ENCODE measurements at regions not wholly inside any gene's neighbourhood (a gene's known extent, or its start where the extent isn't known, plus 50 kb on each side); places are given as distances from the start of the nearest gene placed in this dataset.

- TF ChIP-seq CEBPB (IDR thresholded peaks at IDR 0.05) (no peak), REST (IDR thresholded peaks at IDR 0.05) (no peak), SMC3 (IDR thresholded peaks at IDR 0.05) (no peak), CTCF (IDR thresholded peaks at IDR 0.05) (no peak), BHLHE40 (IDR thresholded peaks at IDR 0.05; ENCODE audit: low read depth, low read length) (no peak), RCOR1 (IDR thresholded peaks at IDR 0.05; ENCODE audit: low read depth, low read length) (no peak), RARB (CRISPR knock-in tag; IDR thresholded peaks at IDR 0.05) (no peak), PBX3 (IDR thresholded peaks at IDR 0.05) (no peak), HOXB13 (CRISPR knock-in tag; IDR thresholded peaks at IDR 0.05; ENCODE audit: low read depth) (no peak), JUNB (IDR thresholded peaks at IDR 0.05) (no peak), EHMT2 (IDR thresholded peaks at IDR 0.05; ENCODE audit: low read depth) (no peak), POLR2AphosphoS2 (conservative IDR thresholded peaks at IDR 0.05; ENCODE audit: low read length) (no peak), EP300 (IDR thresholded peaks at IDR 0.05) (no peak), SREBF2 (IDR thresholded peaks at IDR 0.05) (no peak)
Observed at GRCh38 chr11:80024119-80024518, 583.3 kb upstream of the TENM4 start.
